Transverse colon (tissue), 4 donors: ENCODE measurements at regions not wholly inside any gene's neighbourhood (a gene's known extent, or its start where the extent isn't known, plus 50 kb on each side); places are given as distances from the start of the nearest gene placed in this dataset.

Experiments used
- CTCF ChIP-seq, 5 experiments: fragments of 200-600 bp in 3 of 5; fragments of 450-650 bp in 2 of 5; sonication (generic) in 3 of 5; IDR thresholded peaks; 1 replicate in 2 of 5; 2 replicates in 3 of 5; pipeline ENCODE4 v1.5.1; 2016 to 2017; ENCODE audit warnings: antibody characterized with exemption in 5 of 5, inconsistent platforms in 3 of 5, mild to moderate bottlenecking in 2 of 5, moderate library complexity in 1 of 5
- EP300 ChIP-seq: sonication (generic); formaldehyde crosslinking; IDR thresholded peaks from one replicate; pipeline ENCODE4 v1.6.1; 2017; ENCODE audit warnings: antibody characterized with exemption, low read depth
- POLR2AphosphoS5 ChIP-seq, 3 donors: sonication (generic); formaldehyde crosslinking; IDR thresholded peaks; one replicate each; pipeline ENCODE4 v1.6.1; 2016; ENCODE audit warnings: antibody characterized with exemption in 3 of 3

- no peak for TF ChIP-seq CTCF (IDR thresholded peaks at IDR 0.05)
- no peak for TF ChIP-seq POLR2AphosphoS5 (IDR thresholded peaks at IDR 0.05)
- TF ChIP-seq EP300, result no peak
These were observed 365.7 kb downstream of the FLRT2 start for GRCh38 chr14:85895603-85896002.
